OCI-LY3 (cell line): ENCODE measurements at regions not wholly inside any gene's neighbourhood (a gene's known extent, or its start where the extent isn't known, plus 50 kb on each side); places are given as distances from the start of the nearest gene placed in this dataset.

ENCODE experiments used
- CTCF ChIP-seq: fragments of 200-600, 300-600 bp; sonication (generic); IDR thresholded peaks from 2 replicates; pipeline ENCODE4 v1.5.1; 2014; ENCODE audit warnings: antibody characterized with exemption, low read length, low read depth
- EZH2phosphoT487 ChIP-seq: fragments of 200-600 bp; shearing (Covaris generic); IDR thresholded peaks from 2 replicates; pipeline ENCODE4 v1.6.1; 2018; ENCODE audit warnings: antibody characterized with exemption, mixed run types, low read depth

GRCh38 chr17:72063262-72063661, 57.6 kb upstream of the SOX9 start:
- TF ChIP-seq CTCF (no peak), EZH2phosphoT487 (no peak)
